Ureter (tissue), 1 donor: ENCODE measurements at regions not wholly inside any gene's neighbourhood (a gene's known extent, or its start where the extent isn't known, plus 50 kb on each side); places are given as distances from the start of the nearest gene placed in this dataset.
"Not testable (repeated sequence)": the region's sequence is repeated elsewhere in the genome, so short reads cannot be mapped to it uniquely, and the experiment has no call there.

Experiments
- DNase-seq: peaks from one replicate; pipeline ENCODE4 v3.0.0-alpha.2; 2020; ENCODE audit warnings: low spot score
- donor health status: DM: yes; HTN: yes; CAD: no.

GRCh38 chr5:176140138-176140537, 98.1 kb upstream of the SIMC1 start:
- not testable (repeated sequence) for DNase-seq

- no peak for DNase-seq
Observed at GRCh38 chr5:176144508-176144907, 93.7 kb upstream of the SIMC1 start.

GRCh38 chr5:176149948-176150347, 88.3 kb upstream of the SIMC1 start:
- not testable (repeated sequence) for DNase-seq

GRCh38 chr5:176151281-176151680, 86.9 kb upstream of the SIMC1 start:
- no peak for DNase-seq

- no peak for DNase-seq
Observed at GRCh38 chr5:176152191-176152929, 85.9 kb upstream of the SIMC1 start.

- DNase-seq = no peak
Observed at GRCh38 chr5:176152930-176153311, 85.3 kb upstream of the SIMC1 start.

GRCh38 chr5:176153741-176154140, 84.5 kb upstream of the SIMC1 start:
- DNase-seq = no peak

GRCh38 chr5:176154821-176155220, 83.4 kb upstream of the SIMC1 start:
- DNase-seq = no peak

GRCh38 chr5:176155922-176156359, 82.3 kb upstream of the SIMC1 start:
- no peak for DNase-seq

- DNase-seq = no peak
Observed at GRCh38 chr5:176157656-176158055, 80.6 kb upstream of the SIMC1 start.

GRCh38 chr5:176161431-176161830, 76.8 kb upstream of the SIMC1 start:
- DNase-seq = no peak

GRCh38 chr5:176162198-176162597, 76.0 kb upstream of the SIMC1 start:
- DNase-seq = no peak

GRCh38 chr5:176162888-176163287, 75.3 kb upstream of the SIMC1 start:
- no peak for DNase-seq

- no peak for DNase-seq
Observed at GRCh38 chr5:176166427-176166826, 71.8 kb upstream of the SIMC1 start.

GRCh38 chr5:176167800-176168199, 70.4 kb upstream of the SIMC1 start:
- no peak for DNase-seq

- no peak for DNase-seq
Observed at GRCh38 chr5:176169393-176170063, 68.7 kb upstream of the SIMC1 start.

GRCh38 chr5:176170084-176170483, 68.1 kb upstream of the SIMC1 start:
- DNase-seq = no peak

GRCh38 chr5:176171171-176171760, 67.0 kb upstream of the SIMC1 start:
- no peak for DNase-seq

GRCh38 chr5:176172246-176172645, 66.0 kb upstream of the SIMC1 start:
- DNase-seq = no peak

GRCh38 chr5:176173647-176174046, 64.6 kb upstream of the SIMC1 start:
- DNase-seq = no peak

GRCh38 chr5:176174345-176175025, 63.7 kb upstream of the SIMC1 start:
- DNase-seq = no peak

- no peak for DNase-seq
Observed at GRCh38 chr5:176175101-176175852, 62.9 kb upstream of the SIMC1 start.
